WI38 (cell line): ENCODE measurements at regions not wholly inside any gene's neighbourhood (a gene's known extent, or its start where the extent isn't known, plus 50 kb on each side); places are given as distances from the start of the nearest gene placed in this dataset.

Experiments
- H3K4me3 ChIP-seq: 2 replicates; pipeline ENCODE4 v1.5.1; 2011; ENCODE audit warnings: low read depth, mild to moderate bottlenecking, control low read depth, low read length
- TF ChIP-seq, protein P1 (sequence below): IDR thresholded peaks from 2 replicates; pipeline ENCODE4 v1.5.1; 2012; ENCODE audit warnings: low read depth, mild to moderate bottlenecking, control low read depth, low read length

GRCh38 chr7:152905949-152906348 lies 146.4 kb downstream of the ACTR3B start:
- TF ChIP-seq, protein P1, sequence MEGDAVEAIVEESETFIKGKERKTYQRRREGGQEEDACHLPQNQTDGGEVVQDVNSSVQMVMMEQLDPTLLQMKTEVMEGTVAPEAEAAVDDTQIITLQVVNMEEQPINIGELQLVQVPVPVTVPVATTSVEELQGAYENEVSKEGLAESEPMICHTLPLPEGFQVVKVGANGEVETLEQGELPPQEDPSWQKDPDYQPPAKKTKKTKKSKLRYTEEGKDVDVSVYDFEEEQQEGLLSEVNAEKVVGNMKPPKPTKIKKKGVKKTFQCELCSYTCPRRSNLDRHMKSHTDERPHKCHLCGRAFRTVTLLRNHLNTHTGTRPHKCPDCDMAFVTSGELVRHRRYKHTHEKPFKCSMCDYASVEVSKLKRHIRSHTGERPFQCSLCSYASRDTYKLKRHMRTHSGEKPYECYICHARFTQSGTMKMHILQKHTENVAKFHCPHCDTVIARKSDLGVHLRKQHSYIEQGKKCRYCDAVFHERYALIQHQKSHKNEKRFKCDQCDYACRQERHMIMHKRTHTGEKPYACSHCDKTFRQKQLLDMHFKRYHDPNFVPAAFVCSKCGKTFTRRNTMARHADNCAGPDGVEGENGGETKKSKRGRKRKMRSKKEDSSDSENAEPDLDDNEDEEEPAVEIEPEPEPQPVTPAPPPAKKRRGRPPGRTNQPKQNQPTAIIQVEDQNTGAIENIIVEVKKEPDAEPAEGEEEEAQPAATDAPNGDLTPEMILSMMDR, result no peak
- no peak overlapping the region for H3K4me3 ChIP-seq

GRCh38 chr7:152907042-152907761 lies 147.7 kb downstream of the ACTR3B start:
- TF ChIP-seq, protein P1, result no peak
- no peak overlapping the region for H3K4me3 ChIP-seq

DNA sequence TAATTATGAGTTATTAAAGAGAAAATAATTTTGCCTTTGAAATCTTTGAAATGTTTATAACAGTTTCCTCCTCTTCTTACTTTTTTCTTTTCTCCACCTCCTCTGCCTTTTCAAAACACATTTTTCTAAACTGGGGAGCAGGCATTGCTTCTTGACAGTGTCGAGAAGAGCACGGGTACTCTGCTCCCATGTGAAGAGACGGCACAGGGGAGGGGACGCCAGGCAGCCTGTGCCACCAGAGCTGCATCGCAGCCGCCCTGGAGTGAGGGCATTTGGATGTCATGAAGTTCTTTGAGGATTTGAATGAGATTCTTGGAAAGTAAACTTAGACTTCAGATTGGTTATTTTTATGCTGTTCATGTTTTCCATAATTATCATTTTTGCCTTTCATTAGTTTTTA lies 149.7 kb downstream of the ACTR3B start:
- TF ChIP-seq, protein P1, result no peak
- H3K4me3 ChIP-seq, result no peak overlapping the region

GRCh38 chr7:152909683-152910544 lies 150.4 kb downstream of the ACTR3B start:
- no peak overlapping the region for H3K4me3 ChIP-seq
- TF ChIP-seq, protein P1, result no peak

DNA sequence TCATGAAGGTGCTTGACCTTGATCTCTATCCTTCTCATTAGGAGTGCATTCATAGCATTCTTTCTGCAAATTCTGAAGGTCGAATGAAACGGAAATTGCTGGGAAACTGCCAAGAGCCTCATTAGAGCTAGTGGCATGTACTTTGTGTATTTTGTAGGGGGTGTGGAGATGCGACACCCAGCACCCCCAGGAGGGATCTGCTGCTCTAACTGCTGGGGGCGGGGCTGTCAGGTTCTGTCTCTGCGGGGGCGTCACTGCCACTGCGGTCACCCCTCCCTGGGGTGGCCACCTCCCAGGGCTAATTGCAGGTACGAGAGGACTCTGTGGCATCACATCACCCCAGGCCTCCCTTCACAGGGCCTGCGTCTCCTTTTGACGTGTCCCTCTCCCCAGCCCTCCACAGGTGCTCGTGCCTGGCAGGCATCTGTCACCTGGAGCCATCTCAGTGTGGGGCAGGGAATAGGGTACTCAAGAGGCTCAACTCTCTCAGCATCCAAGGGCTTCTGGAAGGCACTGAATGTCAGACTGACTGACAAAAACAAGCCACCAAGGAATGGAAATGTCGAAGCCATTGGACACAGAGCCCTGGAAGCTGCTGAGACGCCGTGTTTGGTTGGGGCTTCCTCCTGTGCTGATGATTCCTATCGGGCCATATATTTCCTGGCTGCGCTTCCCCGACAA lies 151.1 kb downstream of the ACTR3B start:
- no peak overlapping the region for H3K4me3 ChIP-seq
- TF ChIP-seq, protein P1, result no peak

DNA sequence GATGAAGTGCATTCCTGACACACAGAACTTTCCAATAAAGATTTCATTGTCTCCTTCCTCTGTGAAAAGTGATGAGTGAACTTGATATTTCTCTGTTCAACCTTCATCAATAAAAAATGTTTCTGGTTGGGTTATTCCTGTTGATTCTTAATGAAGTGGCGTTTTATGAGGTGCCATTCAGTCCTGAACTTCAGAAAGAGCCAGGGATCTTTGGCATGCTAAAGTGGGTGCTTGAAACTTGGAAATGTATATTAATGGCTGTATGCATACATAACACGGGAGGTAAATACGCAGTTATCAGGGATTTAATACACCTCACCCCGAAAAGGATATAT lies 151.6 kb downstream of the ACTR3B start:
- TF ChIP-seq, protein P1, result no peak
- no peak overlapping the region for H3K4me3 ChIP-seq
